NCI-H510A treated with DMSO at 0.1 percent for 48 hours (cell line): ENCODE measurements at regions not wholly inside any gene's neighbourhood (a gene's known extent, or its start where the extent isn't known, plus 50 kb on each side); places are given as distances from the start of the nearest gene placed in this dataset.

ENCODE experiments used
- DNase-seq: peaks from one replicate; lab custom pipeline; 2025; lab: John Stamatoyannopoulos, UW

GRCh38 chr15:72965671-72966070, 86.6 kb upstream of the NEO1 start:
- DNase-seq, result no peak

GRCh38 chr15:72964542-72964941, 87.7 kb upstream of the NEO1 start:
- DNase-seq, result no peak

GRCh38 chr15:72964135-72964534, 88.1 kb upstream of the NEO1 start:
- no peak for DNase-seq

DNA sequence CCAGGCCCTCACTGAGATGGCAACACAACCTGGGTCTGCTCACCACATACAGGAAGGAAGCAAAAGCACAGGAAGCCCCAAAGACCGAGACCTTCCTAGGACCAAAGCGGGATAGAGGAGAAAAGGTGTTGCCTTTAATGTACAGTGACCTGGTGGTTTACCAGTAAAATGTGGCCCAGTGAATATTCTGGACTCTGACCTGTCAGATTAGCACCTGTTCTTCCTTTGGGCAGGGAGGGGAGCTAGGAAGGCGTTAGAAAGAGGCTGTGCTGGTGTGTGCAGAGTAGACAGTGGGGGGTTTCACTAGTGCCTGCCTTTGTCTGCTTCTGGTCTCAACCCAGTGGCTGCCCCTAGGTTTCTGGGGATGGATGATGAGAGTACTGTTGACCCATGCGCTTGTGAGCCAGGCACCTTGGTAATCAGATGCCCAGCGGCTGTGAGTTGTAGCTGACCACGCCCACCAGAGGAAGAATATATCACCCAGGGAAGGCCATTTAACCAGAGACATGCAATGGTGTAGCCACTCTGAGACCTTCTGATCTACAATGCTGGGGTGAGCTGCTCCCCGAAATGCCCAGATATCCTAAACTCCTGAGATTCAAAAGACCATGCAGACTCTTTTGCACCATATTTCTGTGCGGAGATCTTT, 90.1 kb upstream of the NEO1 start:
- no peak for DNase-seq

DNA sequence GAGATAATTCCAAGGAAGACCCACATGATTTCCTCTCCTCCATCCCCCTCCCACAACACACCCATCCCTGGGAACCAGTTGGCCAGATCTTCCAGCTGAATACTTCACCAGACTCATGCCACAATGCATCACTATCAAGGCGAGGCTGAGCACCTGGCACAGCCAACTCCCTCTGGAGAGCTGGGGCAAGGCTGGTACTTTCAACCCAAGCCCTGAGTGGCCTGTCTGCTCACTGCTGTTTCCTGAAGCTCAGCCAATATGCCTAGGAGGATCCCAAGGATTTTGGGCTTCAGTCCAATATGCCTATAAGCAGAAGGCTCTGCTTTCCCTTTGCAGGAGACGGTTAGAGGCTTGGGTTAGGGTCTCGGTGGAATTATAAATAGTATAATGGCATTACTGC, 90.9 kb upstream of the NEO1 start:
- no peak for DNase-seq

GRCh38 chr15:72958634-72959033, 93.6 kb upstream of the NEO1 start:
- DNase-seq, result no peak

GRCh38 chr15:72953306-72953705, 99.0 kb upstream of the NEO1 start:
- no peak for DNase-seq

DNA sequence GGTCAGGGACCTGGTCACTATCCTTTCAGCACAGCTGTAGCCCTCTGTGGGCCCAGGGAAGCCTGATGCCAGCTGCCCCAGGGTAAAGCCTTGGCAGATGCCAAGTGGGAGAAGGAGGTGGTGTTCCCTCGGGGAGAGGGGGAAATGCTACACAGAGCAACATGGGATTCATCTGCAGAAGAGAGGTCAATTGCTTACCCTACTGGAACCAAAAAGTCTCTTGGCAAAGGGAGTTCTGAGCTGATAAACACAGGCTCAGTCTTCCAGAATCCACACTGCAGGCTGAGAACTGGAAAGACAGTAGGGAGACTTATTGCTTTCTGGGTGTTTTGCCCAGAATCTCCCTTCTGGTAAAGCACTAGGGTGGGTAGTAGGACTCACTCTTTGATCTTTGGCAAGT, 100.1 kb upstream of the NEO1 start:
- no peak for DNase-seq

DNA sequence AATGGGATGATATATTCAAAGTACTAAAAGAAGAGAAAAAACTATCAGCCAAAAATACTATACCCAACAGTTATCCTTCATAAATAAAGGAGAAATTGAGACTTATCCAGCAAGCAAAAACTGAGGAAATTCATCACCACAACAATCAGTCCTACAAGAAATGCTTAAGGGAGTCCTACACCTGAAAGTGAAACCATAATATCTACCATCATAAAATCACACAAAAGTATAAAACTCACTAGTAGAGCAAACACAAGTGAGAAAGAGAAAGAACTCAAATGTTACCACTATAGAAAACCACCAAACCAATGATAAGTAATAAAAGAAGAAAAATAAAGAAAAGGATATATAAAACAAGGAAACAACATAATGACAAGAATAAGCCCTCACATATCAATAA, 103.6 kb upstream of the NEO1 start:
- DNase-seq, result no peak

DNA sequence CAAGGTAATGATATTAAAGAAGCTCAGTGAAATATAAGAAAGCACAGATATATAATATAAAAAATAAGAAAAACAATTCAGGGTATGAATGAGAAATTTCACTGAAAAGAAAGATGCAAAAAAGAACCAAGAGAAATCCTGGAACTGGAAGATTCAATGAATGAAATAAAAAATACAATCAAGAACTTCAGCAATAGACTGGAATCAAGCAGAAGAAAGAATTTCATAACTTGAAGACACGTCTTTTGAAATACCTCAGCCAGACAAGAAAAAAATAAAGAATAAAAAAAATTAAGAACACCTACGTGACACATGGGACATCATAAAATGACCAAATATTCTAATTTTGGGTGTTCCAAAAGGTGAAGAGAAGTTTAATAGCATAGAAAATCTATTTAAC, 104.6 kb upstream of the NEO1 start:
- no peak for DNase-seq

DNA sequence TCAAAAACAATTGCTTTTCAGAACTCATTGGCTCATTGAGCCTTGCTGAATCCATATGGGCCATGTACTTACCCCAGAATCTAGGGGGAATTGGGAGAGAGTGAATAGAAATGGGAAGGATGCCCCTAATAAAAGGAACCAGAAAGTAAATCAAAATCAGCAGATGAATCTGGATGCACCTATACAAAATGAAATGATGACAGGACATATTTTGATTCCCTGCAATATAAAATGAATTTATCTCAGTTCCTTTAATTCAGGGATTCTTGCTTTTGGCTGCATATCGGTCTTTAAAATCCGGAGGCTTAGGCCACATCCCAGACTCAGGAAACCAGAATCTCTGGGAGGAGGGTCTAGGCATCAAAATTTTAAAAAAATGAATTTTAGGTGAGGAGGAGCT, 107.7 kb upstream of the NEO1 start:
- no peak for DNase-seq

DNA sequence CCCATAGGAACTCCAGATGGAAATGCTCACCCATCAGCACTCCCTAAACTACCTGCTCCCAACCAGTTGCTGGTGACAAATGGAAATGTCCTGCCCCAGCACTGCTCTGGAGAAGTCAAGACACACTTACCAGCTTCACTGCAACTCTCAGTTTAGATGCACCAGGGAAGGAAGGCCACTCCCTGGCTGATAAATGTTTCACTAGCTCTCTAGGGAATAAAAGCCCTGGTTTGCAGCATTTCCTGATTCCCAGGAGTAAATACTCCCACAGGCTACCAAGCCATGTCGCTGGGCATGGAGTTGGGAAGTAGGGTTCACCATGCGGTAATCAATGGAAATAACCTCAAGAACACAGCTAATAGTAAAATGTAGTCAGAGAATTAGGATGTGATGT, 112.0 kb upstream of the NEO1 start:
- no peak for DNase-seq

DNA sequence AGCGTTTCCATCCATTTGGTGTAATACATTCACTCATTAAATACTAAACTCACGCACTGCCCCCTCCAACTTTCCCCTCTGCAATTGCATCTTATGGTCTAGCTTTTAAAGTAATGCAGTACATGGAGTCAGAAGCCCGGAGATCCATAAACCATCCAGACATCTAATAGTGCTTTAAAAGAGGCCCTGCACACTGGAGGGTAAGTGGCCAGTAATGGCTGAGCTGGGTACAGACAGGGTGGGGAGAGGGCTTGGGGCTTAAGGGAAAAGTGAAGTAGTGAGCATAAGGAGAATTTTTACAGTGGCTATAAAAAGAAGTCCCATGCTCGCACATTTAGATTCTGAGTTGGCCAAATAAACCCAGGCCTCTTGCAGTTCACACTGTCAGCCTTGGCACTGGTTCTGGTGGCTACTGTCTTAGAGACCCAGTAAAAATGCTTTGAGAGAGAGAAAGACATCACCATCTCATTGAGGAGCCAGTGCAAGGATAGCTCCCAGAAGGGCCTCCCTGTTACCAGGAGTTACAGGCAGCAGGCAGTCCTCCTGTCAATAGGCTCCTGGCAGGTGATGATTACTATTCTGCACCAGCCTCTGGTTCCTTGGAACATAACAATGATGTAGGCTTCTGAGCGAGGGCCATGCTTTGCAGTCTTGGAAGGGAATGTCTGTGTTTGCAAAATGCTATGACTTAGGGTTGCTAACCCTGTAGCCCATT, 112.6 kb upstream of the NEO1 start:
- no peak for DNase-seq

DNA sequence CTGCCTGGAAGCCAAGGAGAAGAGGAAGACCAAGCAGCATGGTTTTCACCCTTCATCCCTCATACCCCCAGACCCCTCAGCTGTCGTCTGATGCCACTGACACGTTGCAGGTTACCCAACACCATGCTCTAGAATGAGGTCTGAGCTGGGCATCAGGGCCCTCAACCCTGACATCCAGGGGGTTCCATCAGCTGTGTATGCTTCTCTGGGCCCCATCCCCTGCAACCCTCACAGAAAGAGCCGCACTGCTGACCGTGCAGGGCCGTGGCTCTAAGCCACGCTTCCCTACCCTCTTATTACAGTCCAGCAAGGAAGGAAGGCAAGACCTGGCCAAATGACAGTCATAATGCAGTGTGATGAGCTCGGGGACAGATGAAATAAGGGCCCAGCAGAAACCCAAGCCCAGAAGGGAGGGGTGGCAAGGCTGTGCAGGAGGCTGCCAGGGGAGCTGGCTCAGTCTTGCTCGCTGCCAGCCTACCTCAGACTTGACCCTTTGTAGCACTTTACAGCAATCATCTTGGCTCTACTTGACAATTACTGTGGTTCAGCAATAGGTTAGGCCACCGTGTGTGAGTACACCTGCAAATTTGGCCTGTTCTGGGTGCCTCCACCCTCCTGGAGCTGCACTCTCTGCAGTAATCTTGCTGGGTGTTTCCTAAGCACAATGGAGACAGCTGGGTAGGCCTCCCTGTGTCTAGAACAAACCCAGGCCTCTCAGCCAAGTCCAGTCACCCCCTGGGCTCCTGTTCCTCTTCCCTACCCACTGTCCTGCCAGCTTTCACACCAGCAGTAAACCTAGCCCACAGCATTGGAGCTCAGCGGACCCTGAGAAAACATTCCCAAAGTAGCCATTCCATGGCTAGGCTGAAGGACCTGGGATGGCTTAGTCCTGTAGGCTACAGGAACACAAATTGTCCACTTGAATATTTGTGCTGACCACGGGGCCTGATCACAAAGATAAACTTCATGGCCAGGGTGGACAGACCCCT, 115.3 kb upstream of the NEO1 start:
- DNase-seq, result no peak

- no peak for DNase-seq
These were observed 116.0 kb upstream of the NEO1 start for GRCh38 chr15:72936237-72936636.

GRCh38 chr15:72935521-72935920, 116.7 kb upstream of the NEO1 start:
- DNase-seq, result no peak

GRCh38 chr15:72934921-72935320, 117.3 kb upstream of the NEO1 start:
- no peak for DNase-seq

- no peak for DNase-seq
These were observed 118.3 kb upstream of the NEO1 start for GRCh38 chr15:72933976-72934375.

DNA sequence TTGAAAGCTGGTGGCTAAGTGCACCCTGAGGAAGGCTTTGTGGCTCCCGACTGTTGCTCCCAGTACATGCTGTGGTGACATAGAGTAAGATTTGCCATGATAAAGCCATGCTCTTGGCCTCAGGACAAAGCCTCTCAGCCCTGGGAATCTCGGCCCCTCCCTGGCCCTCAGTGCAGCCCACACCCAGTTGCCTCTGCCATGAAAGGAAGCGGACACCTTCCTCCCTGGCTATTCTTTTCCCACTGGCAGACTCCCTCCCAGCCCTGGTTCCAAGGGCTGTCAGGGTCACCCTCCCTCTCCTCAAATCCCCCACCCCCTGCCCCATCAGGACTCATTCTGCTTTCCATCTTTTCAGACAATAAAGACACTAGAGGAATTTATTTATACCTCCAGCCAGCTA, 119.8 kb upstream of the NEO1 start:
- DNase-seq, result no peak

GRCh38 chr15:72927451-72927850, 124.8 kb upstream of the NEO1 start:
- DNase-seq, result no peak

GRCh38 chr15:72925661-72926060, 126.6 kb upstream of the NEO1 start:
- DNase-seq, result no peak

- DNase-seq, result no peak
These were observed 129.0 kb upstream of the NEO1 start for GRCh38 chr15:72923289-72923688.

DNA sequence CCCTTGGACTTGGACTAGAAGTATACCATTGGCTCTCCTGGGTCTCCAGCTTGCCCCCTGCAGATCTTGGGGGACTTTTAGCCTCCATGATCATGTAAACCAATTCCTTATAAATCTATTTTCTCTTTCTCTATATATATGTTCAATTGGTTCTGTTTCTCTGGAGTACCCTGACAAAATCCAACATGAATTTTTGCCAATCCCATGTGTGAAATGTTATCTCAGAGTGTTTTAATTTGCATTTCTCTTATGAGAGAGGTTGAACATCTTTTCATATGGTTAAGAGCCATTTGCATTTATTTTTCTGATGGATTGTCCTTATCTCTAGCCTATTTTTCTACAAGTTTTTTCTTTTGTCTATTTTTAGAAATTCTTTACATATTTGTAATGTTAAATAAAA, 131.7 kb upstream of the NEO1 start:
- DNase-seq, result no peak
